Trophoblast cell (in vitro differentiated cells and primary cell): ENCODE measurements at regions not wholly inside any gene's neighbourhood (a gene's known extent, or its start where the extent isn't known, plus 50 kb on each side); places are given as distances from the start of the nearest gene placed in this dataset.

Experiments used
- DNase-seq, 2 donors: peaks; one replicate each; pipeline ENCODE4 v3.0.0-alpha.2; 2016
- H2AFZ ChIP-seq: 2 replicates; pipeline ENCODE4 v1.6.1; 2013; ENCODE audit warnings: low read length, moderate library complexity, mild to moderate bottlenecking; ENCODE audit not compliant: insufficient read depth, poor library complexity
- H2AK5ac ChIP-seq: 2 replicates; pipeline ENCODE4 v1.6.1; 2013; ENCODE audit warnings: mild to moderate bottlenecking, low read length
- H2BK120ac ChIP-seq: 2 replicates; pipeline ENCODE4 v1.6.1; 2013; ENCODE audit warnings: low read length, mild to moderate bottlenecking, moderate library complexity; ENCODE audit not compliant: insufficient read depth, poor library complexity
- H2BK12ac ChIP-seq: 2 replicates; pipeline ENCODE4 v1.6.1; 2013; ENCODE audit warnings: mild to moderate bottlenecking, low read length, moderate library complexity
- H2BK5ac ChIP-seq: 2 replicates; pipeline ENCODE4 v1.6.1; 2013; ENCODE audit warnings: low read length, low read depth, moderate library complexity, mild to moderate bottlenecking; ENCODE audit not compliant: poor library complexity
- H3K14ac ChIP-seq: 2 replicates; pipeline ENCODE4 v1.6.1; 2013; ENCODE audit warnings: mild to moderate bottlenecking, low read length
- H3K18ac ChIP-seq: 2 replicates; pipeline ENCODE4 v1.6.1; 2013; ENCODE audit warnings: mild to moderate bottlenecking, low read length
- H3K23ac ChIP-seq: 2 replicates; pipeline ENCODE4 v1.6.1; 2013; ENCODE audit warnings: low read length
- H3K27ac ChIP-seq: 2 replicates; pipeline ENCODE4 v1.5.1; 2013; ENCODE audit warnings: low read depth, mild to moderate bottlenecking, inconsistent platforms, low read length, moderate library complexity
- H3K27me3 ChIP-seq: 2 replicates; pipeline ENCODE4 v1.6.1; 2013; ENCODE audit warnings: inconsistent platforms, mild to moderate bottlenecking, low read length, moderate library complexity; ENCODE audit not compliant: insufficient read depth
- H3K36me3 ChIP-seq, 2 experiments: 1 replicate in 1 of 2; 2 replicates in 1 of 2; pipeline ENCODE4 v1.6.1; 2013; ENCODE audit warnings: low read length in 2 of 2, mild to moderate bottlenecking in 2 of 2, moderate library complexity in 1 of 2; ENCODE audit not compliant: insufficient read depth in 2 of 2, control insufficient read depth in 1 of 2
- H3K4ac ChIP-seq: 2 replicates; pipeline ENCODE4 v1.6.1; 2013; ENCODE audit warnings: low read depth, mild to moderate bottlenecking, low read length, moderate library complexity
- H3K4me1 ChIP-seq, 2 experiments: 1 replicate in 1 of 2; 2 replicates in 1 of 2; pipeline ENCODE4 v1.6.1; 2013; ENCODE audit warnings: low read length in 2 of 2, mild to moderate bottlenecking in 2 of 2, moderate library complexity in 1 of 2; ENCODE audit not compliant: insufficient read depth in 2 of 2, control insufficient read depth in 1 of 2
- H3K4me2 ChIP-seq: 2 replicates; pipeline ENCODE4 v1.6.1; 2013; ENCODE audit warnings: inconsistent platforms, mild to moderate bottlenecking, low read length, moderate library complexity
- H3K4me3 ChIP-seq: 2 replicates; pipeline ENCODE4 v1.5.1; 2013; ENCODE audit warnings: mild to moderate bottlenecking, low read depth, low read length, inconsistent platforms
- H3K79me1 ChIP-seq: one replicate; pipeline ENCODE4 v1.6.1; 2013; ENCODE audit warnings: low read length
- H3K79me2 ChIP-seq: 2 replicates; pipeline ENCODE4 v1.6.1; 2013; ENCODE audit warnings: low read length, mild to moderate bottlenecking; ENCODE audit not compliant: control insufficient read depth, insufficient read depth, poor library complexity
- H3K9ac ChIP-seq: 2 replicates; pipeline ENCODE4 v1.6.1; 2013; ENCODE audit warnings: mild to moderate bottlenecking, low read length
- H3K9me3 ChIP-seq: 2 replicates; pipeline ENCODE4 v1.6.1; 2013; ENCODE audit warnings: low read depth, mild to moderate bottlenecking, control low read depth, inconsistent platforms, low read length; ENCODE audit not compliant: insufficient read depth
- H4K12ac ChIP-seq: 2 replicates; pipeline ENCODE4 v1.6.1; 2013; ENCODE audit warnings: low read depth, mild to moderate bottlenecking, low read length, moderate library complexity
- H4K8ac ChIP-seq: 2 replicates; pipeline ENCODE4 v1.6.1; 2013; ENCODE audit warnings: low read depth, mild to moderate bottlenecking, low read length, moderate library complexity
- H4K91ac ChIP-seq: one replicate; pipeline ENCODE4 v1.6.1; 2013; ENCODE audit warnings: low read depth, mild to moderate bottlenecking, low read length, moderate library complexity
- WGBS: extraction: QIAGEN DNeasy Blood & Tissue Kit; methylation state at CpG from one replicate; pipeline ENCODE4 v1.1.7; 2013; ENCODE audit warnings: missing lambda C conversion rate; ENCODE audit not compliant: insufficient read length, insufficient coverage; ENCODE audit errors: extremely low coverage; 5-methylcytosine and 5-hydroxymethylcytosine counted together

GRCh38 chrX:115390078-115390477, 100.6 kb downstream of the LUZP4 start:
- Histone ChIP-seq H3K9ac (no peak overlapping the region), H2AFZ (no peak overlapping the region), H3K27ac (no peak overlapping the region), H3K4me3 (no peak overlapping the region), H2AK5ac (no peak overlapping the region), H3K36me3 (no peaks in the 10 kb centered on the region), H3K4ac (no peak overlapping the region), H3K79me2 (no peaks in the 10 kb centered on the region), H3K23ac (no peak overlapping the region), H3K14ac (no peak overlapping the region), H4K8ac (no peak overlapping the region), H4K12ac (no peak overlapping the region), H3K4me1 (no peaks in the 10 kb centered on the region), H3K9me3 (no peaks in the 10 kb centered on the region), H3K18ac (no peak overlapping the region), H3K27me3 (no peaks in the 10 kb centered on the region), H3K79me1 (no peaks in the 10 kb centered on the region), H2BK5ac (no peak overlapping the region), H3K4me2 (no peak overlapping the region), H4K91ac (no peak overlapping the region), H2BK12ac (no peak overlapping the region), H2BK120ac (no peak overlapping the region)
- no peak for DNase-seq
- no CpG with 5 or more reads among the region's 3 CpGs for WGBS

GRCh38 chrX:115392031-115392430, 102.5 kb downstream of the LUZP4 start:
- WGBS, result no CpG with 5 or more reads among the region's 2 CpGs
- H2BK5ac ChIP-seq, result no peak overlapping the region

GRCh38 chrX:115392871-115393270, 103.4 kb downstream of the LUZP4 start:
- Histone ChIP-seq H3K9ac (no peak overlapping the region), H4K91ac (no peak overlapping the region), H3K27me3 (no peaks in the 10 kb centered on the region), H3K4me2 (no peak overlapping the region), H2AK5ac (no peak overlapping the region), H3K79me2 (no peaks in the 10 kb centered on the region), H3K9me3 (no peaks in the 10 kb centered on the region), H2AFZ (no peak overlapping the region), H3K4me1 (no peaks in the 10 kb centered on the region), H3K36me3 (no peaks in the 10 kb centered on the region), H3K4me3 (no peak overlapping the region), H3K27ac (no peak overlapping the region), H4K8ac (no peak overlapping the region), H3K4ac (no peak overlapping the region), H3K23ac (no peak overlapping the region), H2BK12ac (no peak overlapping the region), H2BK120ac (no peak overlapping the region), H2BK5ac (no peak overlapping the region), H3K79me1 (no peaks in the 10 kb centered on the region), H4K12ac (no peak overlapping the region), H3K18ac (no peak overlapping the region), H3K14ac (no peak overlapping the region)
- no peak for DNase-seq
- WGBS, result no CpG with 5 or more reads among the region's 1 CpG

More at GRCh38 chrX:115392031-115392430, 102.5 kb downstream of the LUZP4 start:
- no peak overlapping the region for H3K4me3 ChIP-seq
- H4K12ac ChIP-seq, result no peak overlapping the region
- H3K18ac ChIP-seq, result no peak overlapping the region
- H2BK120ac ChIP-seq, result no peak overlapping the region
- no peaks in the 10 kb centered on the region for H3K79me2 ChIP-seq
- no peak for DNase-seq
- no peak overlapping the region for H3K4ac ChIP-seq
- H2AFZ ChIP-seq, result no peak overlapping the region
- no peak overlapping the region for H3K14ac ChIP-seq
- H3K9me3 ChIP-seq, result no peaks in the 10 kb centered on the region
- H3K27me3 ChIP-seq, result no peaks in the 10 kb centered on the region
- no peaks in the 10 kb centered on the region for H3K36me3 ChIP-seq
- no peak overlapping the region for H4K91ac ChIP-seq
- no peak overlapping the region for H3K4me2 ChIP-seq
- H2AK5ac ChIP-seq, result no peak overlapping the region
- no peaks in the 10 kb centered on the region for H3K4me1 ChIP-seq
- no peaks in the 10 kb centered on the region for H3K79me1 ChIP-seq
- no peak overlapping the region for H2BK12ac ChIP-seq
- H3K9ac ChIP-seq, result no peak overlapping the region
- no peak overlapping the region for H3K23ac ChIP-seq
- H4K8ac ChIP-seq, result no peak overlapping the region
- H3K27ac ChIP-seq, result no peak overlapping the region

GRCh38 chrX:115393271-115393670, 103.8 kb downstream of the LUZP4 start:
- Histone ChIP-seq H3K4me2 (no peak overlapping the region), H2BK12ac (no peak overlapping the region), H3K23ac (no peak overlapping the region), H4K12ac (no peak overlapping the region), H3K9ac (no peak overlapping the region), H3K36me3 (no peaks in the 10 kb centered on the region), H2AK5ac (no peak overlapping the region), H4K91ac (no peak overlapping the region), H2BK5ac (no peak overlapping the region), H4K8ac (no peak overlapping the region), H3K18ac (no peak overlapping the region), H3K79me1 (no peaks in the 10 kb centered on the region), H3K14ac (no peak overlapping the region), H3K27ac (no peak overlapping the region), H2AFZ (no peak overlapping the region), H2BK120ac (no peak overlapping the region), H3K4ac (no peak overlapping the region), H3K79me2 (no peaks in the 10 kb centered on the region), H3K27me3 (no peaks in the 10 kb centered on the region), H3K4me1 (no peaks in the 10 kb centered on the region), H3K4me3 (no peak overlapping the region), H3K9me3 (no peaks in the 10 kb centered on the region)
- no CpG with 5 or more reads among the region's 1 CpG for WGBS
- no peak for DNase-seq
